Tibial nerve (tissue), 4 donors: ENCODE measurements at regions not wholly inside any gene's neighbourhood (a gene's known extent, or its start where the extent isn't known, plus 50 kb on each side); places are given as distances from the start of the nearest gene placed in this dataset.

ENCODE experiments used
- CTCF ChIP-seq, 5 experiments: fragments of 200-600 bp in 3 of 5; fragments of 450-650 bp in 2 of 5; sonication (generic) in 3 of 5; IDR thresholded peaks; one replicate each; pipeline ENCODE4 v1.5.1; 2016 to 2019; ENCODE audit warnings: antibody characterized with exemption in 5 of 5, mild to moderate bottlenecking in 3 of 5, moderate library complexity in 2 of 5
- EP300 ChIP-seq, 2 donors: sonication (generic); formaldehyde crosslinking; IDR thresholded peaks; one replicate each; pipeline ENCODE4 v1.6.1; 2017; ENCODE audit warnings: antibody characterized with exemption in 2 of 2, mild to moderate bottlenecking in 1 of 2
- POLR2A ChIP-seq, 2 donors: fragments of 450-650 bp; IDR thresholded peaks; one replicate each; pipeline ENCODE4 v1.6.1; 2017; ENCODE audit warnings: antibody characterized with exemption in 2 of 2, mild to moderate bottlenecking in 2 of 2, moderate library complexity in 2 of 2

- TF ChIP-seq CTCF (IDR thresholded peaks at IDR 0.05) (no peak), EP300 (IDR thresholded peaks at IDR 0.05) (no peak), POLR2A (IDR thresholded peaks at IDR 0.05) (no peak)
Observed at GRCh38 chr2:37560241-37560848, 111.1 kb downstream of the CDC42EP3 start.
